ENCODE measurements at regions not wholly inside any gene's neighbourhood (a gene's known extent, or its start where the extent isn't known, plus 50 kb on each side); places are given as distances from the start of the nearest gene placed in this dataset.
"Not testable (repeated sequence)": the region's sequence is repeated elsewhere in the genome, so short reads cannot be mapped to it uniquely, and the experiment has no call there.

DNA sequence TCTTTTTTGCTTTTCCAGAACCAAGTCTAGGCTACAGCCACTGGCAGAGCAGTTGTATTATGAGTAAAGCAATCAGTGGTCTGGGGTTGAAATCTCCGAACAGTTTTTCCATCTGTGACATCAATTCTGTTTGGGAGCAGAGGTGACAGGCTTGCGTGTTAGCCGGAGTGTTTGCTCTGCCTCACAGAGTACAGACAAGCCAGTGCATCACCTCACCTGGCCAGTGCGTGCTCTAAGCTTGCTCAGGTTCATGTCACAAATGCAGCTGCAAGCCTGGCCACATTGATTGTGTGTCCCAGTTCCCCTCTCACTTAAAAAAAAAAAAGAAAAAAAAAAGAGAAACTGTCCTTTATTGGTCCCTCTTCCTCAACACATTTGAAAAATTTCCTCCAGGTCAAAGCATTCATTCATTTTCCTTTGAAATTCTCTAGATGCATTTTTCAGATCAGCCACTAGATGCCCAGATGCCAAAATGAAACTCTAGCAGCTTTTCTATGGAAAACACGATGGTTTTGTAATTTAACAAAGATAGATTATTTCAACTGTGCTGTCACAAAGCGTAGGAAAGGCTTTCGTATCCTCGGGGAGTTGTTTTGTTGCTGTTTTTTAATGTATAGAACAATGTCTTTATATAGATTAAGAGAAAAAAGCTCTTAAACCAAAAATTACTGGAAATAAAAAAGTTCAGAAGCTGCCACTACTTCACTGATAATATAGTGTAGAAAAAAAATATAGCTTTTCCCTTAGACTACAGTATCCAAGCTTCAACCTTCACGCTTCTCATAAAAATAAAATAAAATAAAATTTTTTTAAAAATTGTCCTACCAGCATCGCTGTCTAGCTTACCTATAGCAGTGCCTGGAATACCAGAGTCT lies 585.5 kb downstream of the TLE1 start:
- DNase-seq: no peak

DNA sequence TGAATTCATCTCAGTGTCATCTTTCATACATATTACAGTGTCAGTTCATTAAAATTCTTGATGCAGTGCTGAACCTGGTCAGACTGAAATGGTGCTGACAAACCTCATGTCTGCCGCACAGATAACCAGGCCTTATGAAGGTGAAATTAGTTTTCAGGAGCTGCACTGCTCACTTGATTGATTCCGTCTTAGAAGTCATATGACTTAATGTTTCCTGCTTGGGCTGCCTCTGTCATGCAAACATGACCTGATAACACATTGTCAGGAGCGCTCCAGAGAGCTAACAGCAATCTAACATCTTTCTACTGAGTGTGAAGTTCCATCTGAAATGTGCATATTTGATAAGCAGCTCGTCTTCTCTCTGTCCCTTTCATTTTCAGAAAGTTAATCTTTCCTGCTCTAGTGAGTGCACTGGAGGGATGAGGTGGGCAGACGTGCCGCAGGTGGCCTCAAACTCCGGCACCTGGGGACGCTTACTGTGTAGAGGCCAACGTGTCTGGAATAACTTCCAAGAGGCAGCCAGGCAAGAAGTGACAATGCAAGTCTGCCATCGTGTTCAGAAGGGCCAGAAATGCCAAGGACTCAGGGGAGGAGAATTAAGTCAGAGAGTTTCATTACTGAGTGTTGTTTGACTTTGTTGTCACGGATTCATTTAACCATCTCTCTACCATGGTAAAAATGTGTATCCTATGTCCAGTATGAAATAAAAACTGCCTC lies 592.1 kb downstream of the TLE1 start:
- DNase-seq: no peak

GRCh38 chr9:81096625-81097024 lies 592.7 kb downstream of the TLE1 start:
- DNase-seq: no peak

- no peak for DNase-seq
These were observed 597.3 kb downstream of the TLE1 start for GRCh38 chr9:81092057-81092456.

DNA sequence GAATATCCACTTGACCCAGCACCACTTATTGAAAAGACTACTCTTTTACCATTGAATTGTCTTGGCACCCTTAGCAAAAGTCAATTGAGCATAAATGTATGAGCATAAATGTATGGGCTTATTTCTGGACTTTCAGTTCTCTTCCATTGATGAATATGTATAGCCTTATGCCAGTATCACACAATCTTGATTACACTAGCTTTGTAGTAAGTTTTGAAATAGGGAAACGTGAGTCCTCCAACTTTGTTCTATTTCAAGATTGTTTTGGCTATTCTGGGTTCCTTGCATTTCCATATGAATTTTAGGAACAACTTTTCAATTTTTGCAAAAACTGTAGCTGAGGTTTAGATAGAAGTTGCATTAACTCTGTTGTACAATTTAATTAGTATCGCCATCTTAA lies 601.0 kb downstream of the TLE1 start:
- DNase-seq: no peak

DNA sequence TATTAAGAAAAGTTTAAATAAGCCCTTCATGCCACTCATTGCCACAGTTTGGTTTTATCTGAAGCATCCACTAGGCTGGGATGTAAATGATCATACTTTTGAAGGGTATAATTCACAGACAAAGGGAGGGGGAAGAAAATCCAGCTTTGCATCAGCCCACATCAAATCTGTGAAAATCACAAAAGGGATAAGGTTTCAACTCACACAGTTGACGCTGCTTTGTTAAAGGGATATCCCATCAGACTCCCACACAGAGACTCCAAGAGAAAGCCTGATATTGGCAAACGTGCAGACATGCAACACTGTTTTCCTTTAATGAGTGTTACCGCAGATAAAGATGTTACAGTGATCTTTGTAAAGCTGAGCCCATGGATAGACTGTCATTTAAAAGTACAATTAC lies 602.9 kb downstream of the TLE1 start:
- DNase-seq: no peak

- no peak for DNase-seq
These were observed 605.4 kb downstream of the TLE1 start for GRCh38 chr9:81083854-81084512.

DNA sequence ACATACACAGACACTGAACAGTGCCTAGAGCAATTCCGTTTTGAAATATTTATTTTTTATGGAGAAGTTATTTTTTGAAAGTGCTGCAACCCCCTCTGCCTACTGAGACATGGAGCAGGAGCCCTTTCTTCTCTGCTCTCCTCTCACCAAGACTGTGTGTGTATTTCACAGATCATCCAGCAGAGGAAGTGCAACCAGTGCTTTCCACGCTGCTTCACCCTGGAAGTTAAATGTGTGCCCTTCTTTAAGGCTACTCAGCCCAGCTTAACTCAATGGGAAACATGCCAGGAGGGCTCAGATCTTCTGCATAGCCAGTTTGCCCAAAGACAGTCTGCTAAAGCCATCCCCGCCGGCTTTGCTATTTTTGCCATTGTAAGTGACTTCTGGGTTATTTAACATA lies 606.3 kb downstream of the TLE1 start:
- no peak for DNase-seq

DNA sequence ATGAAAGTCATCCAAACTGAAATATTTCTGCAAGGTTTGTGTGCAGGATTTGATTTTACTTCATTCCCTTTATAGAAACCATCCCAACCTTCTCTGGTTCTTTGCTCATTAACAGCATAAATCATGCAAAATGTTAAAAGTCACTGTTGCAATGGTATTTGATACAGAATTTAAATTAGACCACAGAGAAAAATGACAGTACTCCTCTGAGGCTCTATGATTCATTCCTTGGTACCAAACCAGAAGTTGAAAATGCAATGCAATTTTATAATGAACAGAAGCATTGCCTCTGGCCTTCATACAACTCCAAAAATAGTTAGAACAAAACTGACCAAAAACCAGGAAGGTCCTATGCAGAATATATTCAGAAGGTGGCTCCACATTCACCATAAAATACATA lies 607.1 kb downstream of the TLE1 start:
- no peak for DNase-seq

DNA sequence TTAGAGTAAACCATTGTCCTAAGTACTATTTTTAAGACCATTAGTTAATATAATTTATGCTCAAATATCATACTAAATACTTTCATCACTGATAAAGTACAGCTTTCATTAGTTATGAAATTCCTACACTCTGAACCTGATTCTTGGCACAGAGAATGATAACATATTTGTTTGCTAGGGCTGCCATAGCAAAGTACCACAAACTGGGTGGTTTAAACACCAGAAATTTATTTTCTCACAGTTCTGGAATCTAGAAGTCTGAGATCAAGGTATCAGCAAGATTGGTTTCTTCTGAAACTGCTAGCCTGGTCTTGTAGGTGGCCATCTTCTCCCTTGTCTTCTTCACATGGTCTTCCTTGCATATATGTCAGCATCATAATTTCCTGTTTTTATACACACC lies 608.4 kb downstream of the TLE1 start:
- DNase-seq: no peak

DNA sequence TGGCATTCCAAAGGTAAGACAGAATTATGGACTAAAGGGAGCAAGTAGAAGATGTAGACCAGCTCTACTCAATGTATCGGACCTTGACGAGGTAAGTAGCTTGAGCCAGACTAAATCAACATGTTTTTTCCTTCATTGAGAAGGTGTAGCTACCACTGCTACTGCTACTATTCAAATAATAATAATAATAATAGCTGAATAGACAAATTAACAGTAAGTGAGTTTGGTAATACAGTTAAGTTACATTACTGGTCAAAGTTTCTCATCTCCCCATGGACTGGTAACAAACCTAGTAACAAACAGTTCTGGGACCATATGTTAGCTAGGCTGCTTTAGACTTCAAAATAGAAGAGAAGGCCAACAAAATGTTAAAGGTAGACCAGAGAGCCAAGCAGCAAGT lies 609.2 kb downstream of the TLE1 start:
- DNase-seq: no peak

GRCh38 chr9:81079055-81079454 lies 610.3 kb downstream of the TLE1 start:
- DNase-seq: no peak

DNA sequence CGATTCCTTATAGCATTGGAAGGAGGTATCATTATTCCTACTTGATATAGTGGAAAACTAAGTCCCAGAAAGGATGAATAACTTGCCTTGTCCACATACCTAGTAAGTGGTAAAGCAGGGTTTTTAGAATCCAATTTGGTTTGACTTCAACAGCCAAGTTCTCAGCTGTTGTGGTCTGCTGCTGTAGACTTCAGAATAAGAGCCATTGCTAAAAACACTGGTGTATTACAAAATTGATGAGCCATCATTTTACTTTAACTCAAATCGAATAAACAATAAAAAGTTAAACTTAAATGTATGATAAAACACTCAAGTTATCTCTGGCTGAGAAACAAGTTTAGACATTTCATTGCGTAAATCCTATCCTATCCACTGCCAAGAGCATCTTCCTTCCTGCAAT lies 610.8 kb downstream of the TLE1 start:
- no peak for DNase-seq

- DNase-seq: no peak
These were observed 611.8 kb downstream of the TLE1 start for GRCh38 chr9:81077572-81077971.

- no peak for DNase-seq
These were observed 613.2 kb downstream of the TLE1 start for GRCh38 chr9:81076131-81076530.

GRCh38 chr9:81074221-81074620 lies 615.1 kb downstream of the TLE1 start:
- DNase-seq: no peak

- DNase-seq: no peak
These were observed 615.5 kb downstream of the TLE1 start for GRCh38 chr9:81073821-81074220.

- DNase-seq: no peak
These were observed 616.6 kb downstream of the TLE1 start for GRCh38 chr9:81072758-81073157.

DNA sequence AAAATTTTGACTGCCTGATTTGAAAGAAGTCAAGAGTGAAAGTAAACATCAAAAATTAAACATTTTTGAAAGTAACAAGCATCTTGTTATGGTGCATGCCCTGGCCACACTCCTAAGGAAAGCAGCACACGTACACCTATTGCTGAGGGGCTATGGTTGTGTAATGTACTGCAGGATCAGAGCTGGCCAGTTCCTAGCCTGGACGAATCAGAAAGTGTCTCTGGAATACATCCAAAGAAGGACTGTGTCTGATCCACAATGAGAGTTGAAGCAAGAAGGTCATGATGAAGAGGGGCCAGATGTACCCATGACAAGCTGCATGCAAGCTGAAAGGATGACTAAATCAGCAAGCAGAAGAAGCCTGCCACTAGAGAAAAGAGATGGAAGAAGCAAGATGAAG lies 618.2 kb downstream of the TLE1 start:
- DNase-seq: no peak

DNA sequence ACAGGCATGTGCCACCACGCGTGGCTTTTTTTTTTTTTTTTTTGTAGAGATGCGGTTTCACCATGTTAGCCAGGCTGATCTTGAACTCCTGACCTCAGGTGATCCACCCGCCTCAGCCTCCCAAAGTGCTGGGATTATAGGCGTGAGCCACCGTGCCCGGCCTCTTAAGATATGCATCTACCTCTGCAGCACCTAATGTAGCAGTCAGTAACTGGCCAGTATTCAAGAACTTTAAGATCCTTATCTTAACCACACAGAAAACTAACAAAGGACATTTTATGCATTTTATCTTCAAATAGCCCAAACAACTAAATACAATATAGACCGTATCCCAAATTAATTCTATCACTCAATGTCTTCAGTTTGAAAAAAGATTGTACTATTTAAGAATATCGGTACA lies 618.7 kb downstream of the TLE1 start:
- DNase-seq: no peak

GRCh38 chr9:81069923-81070322 lies 619.4 kb downstream of the TLE1 start:
- no peak for DNase-seq

GRCh38 chr9:81069038-81069795 lies 620.1 kb downstream of the TLE1 start:
- DNase-seq: no peak

DNA sequence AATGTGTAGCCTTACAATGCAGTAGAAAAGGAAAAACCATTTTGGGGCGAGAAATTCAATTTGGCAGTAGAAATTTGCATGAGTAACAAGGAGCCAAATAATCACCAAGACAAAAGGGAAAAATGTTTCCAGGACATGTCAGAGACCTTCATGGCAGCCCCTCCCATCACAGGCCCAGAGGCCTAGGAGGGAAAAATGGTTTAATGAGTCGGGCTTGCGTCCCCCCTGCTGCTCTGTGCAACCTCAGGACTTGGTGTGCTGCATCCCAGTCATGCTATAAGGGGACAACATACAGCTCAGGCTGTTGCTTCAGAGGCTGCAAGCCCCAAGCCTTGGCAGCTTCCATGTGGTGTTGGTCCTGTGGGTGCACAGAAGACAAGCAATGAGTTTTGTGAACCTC lies 626.4 kb downstream of the TLE1 start:
- DNase-seq: not testable (repeated sequence)

Measured in activated effector memory CD4-positive, alpha-beta T cell treated with anti-CD3 and anti-CD28 coated beads, Interleukin-2, amount 50 U/mL, for 16 hours (primary cell).